Activated CD4-positive, alpha-beta memory T cell treated with anti-CD3 and anti-CD28 coated beads for 36 hours (primary cell): ENCODE measurements at regions not wholly inside any gene's neighbourhood (a gene's known extent, or its start where the extent isn't known, plus 50 kb on each side); places are given as distances from the start of the nearest gene placed in this dataset.
"Not testable (repeated sequence)": the region's sequence is repeated elsewhere in the genome, so short reads cannot be mapped to it uniquely, and the experiment has no call there.

Experiments used
- CTCF ChIA-PET: fragments of 350-600 bp; sonication (Branson Sonifier 250); formaldehyde crosslinking; loops from one replicate; lab custom pipeline; 2021; ENCODE audit warnings: antibody characterized with exemption, inconsistent platforms; lab: Charles Lee
- POLR2A ChIA-PET: fragments of 350-600 bp; sonication (Branson Sonifier 250); formaldehyde crosslinking; loops from one replicate; lab custom pipeline; 2021; ENCODE audit warnings: antibody characterized with exemption; lab: Charles Lee
- DNase-seq: peaks from one replicate; pipeline ENCODE4 v3.0.0-alpha.2; 2020
- H3K27ac Mint-ChIP-seq: one replicate; pipeline ENCODE4 v1.8.0; 2021; ENCODE audit warnings: mixed read lengths
- H3K27me3 Mint-ChIP-seq: one replicate; pipeline ENCODE4 v1.8.0; 2021; ENCODE audit warnings: mixed read lengths
- H3K36me3 Mint-ChIP-seq: one replicate; pipeline ENCODE4 v1.8.0; 2021; ENCODE audit warnings: mixed read lengths
- H3K4me1 Mint-ChIP-seq: one replicate; pipeline ENCODE4 v1.8.0; 2021; ENCODE audit warnings: low read depth, mixed read lengths
- H3K4me3 Mint-ChIP-seq: one replicate; pipeline ENCODE4 v1.8.0; 2021; ENCODE audit warnings: mild to moderate bottlenecking, mixed read lengths
- H3K9me3 Mint-ChIP-seq: one replicate; pipeline ENCODE4 v1.8.0; 2021; ENCODE audit warnings: mixed read lengths
- intact Hi-C: fragments of 100-400 bp; cut with micrococcal nuclease; formaldehyde crosslinking; loops from one replicate; pipeline ENCODE4 v1.15.1; 2023

DNA sequence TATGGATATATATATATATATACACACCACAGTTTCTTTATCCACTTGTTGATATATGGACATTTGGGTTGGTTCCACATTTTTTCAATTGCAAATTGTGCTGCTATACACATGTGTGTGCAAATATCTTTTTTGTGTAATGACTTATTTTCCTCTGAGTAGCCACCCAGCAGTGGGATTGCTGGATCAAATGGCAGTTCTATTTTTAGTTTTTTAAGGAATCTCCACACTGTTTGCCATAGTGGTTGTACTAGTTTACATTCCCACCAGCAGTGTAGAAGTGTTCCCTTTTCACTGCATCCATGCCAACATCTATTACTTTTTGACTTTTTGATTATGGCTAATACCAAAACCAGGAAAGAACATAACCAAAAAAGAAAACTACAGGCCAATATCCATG is 676.2 kb upstream of the LMO3 start:
- H3K27ac Mint-ChIP-seq, H3K36me3 Mint-ChIP-seq, H3K27me3 Mint-ChIP-seq, H3K4me1 Mint-ChIP-seq, DNase-seq, POLR2A ChIA-PET, CTCF ChIA-PET, intact Hi-C loops, H3K4me3 Mint-ChIP-seq: not testable (repeated sequence)
- peaks cover 21% of the 10 kb centered on the region for H3K9me3 Mint-ChIP-seq

DNA sequence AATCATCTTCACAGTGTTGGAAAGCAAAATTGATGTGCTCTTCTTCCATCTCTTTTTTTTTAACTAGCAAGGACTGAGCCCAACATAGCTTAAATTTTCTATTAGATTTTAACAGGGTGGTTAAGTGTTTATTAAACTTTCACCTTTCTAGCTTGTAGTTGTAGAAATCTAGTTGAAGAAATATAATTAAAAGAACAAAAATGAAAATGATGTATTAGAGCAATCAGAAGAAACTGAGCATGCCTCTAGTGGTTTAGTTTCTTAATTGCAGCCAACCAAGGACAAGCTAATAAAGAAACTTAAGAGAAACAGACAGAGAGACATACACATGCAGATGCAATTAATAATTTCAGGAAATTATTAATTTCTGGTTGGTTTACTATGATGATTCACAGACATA is 673.0 kb upstream of the LMO3 start:
- ChIA-PET CTCF (no interaction called here), POLR2A (no interaction called here)
- no peaks in the 10 kb centered on the region for H3K27me3 Mint-ChIP-seq
- no peak overlapping the region for H3K4me3 Mint-ChIP-seq
- no peaks in the 10 kb centered on the region for H3K4me1 Mint-ChIP-seq
- no peak for DNase-seq
- peaks cover 19% of the 10 kb centered on the region for H3K9me3 Mint-ChIP-seq
- H3K27ac Mint-ChIP-seq, result no peak overlapping the region
- intact Hi-C loops, result no loop called here
- no peaks in the 10 kb centered on the region for H3K36me3 Mint-ChIP-seq

DNA sequence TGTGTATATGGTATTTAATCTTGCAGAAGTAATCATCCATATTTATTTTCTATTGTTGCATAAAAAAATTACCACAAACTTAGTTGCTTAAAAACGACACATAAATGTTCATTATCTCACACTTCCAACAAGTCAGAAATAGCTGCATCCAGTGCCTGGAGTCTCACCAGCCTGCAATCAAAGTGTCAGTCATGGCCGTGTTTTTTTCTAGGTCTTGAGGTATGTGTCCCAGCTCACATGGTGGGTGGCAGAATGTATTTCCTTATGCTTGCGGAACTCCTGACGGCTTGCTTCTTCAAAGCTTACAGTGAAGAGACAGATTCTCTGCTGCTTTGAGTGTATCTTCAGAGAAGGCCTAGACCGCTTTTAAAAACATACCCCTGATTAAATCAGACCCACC is 670.2 kb upstream of the LMO3 start:
- Mint-ChIP-seq H3K4me3 (no peak overlapping the region), H3K4me1 (no peaks in the 10 kb centered on the region), H3K27ac (no peak overlapping the region), H3K36me3 (no peaks in the 10 kb centered on the region), H3K27me3 (no peaks in the 10 kb centered on the region), H3K9me3 (peaks cover 6% of the 10 kb centered on the region)
- no peak for DNase-seq
- ChIA-PET CTCF (no interaction called here), POLR2A (no interaction called here)
- intact Hi-C loops, result no loop called here

DNA sequence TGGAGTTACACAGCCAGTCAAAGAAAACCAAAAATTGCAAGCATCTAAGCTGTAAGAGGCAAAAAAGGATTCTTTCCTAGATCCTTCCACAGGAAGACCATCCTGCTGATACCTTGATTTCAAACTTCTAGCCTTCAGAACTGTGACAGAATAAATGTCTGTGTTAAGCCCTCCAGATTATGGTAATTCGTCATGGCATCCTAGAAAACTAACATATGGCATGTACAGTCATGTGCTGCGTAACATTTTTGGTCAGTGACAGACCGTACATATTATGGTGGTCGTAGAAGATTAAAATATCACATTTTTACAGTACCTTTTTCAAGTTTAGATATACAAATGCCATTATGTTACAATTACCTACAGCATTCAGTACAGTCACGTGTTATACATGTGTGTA is 660.9 kb upstream of the LMO3 start:
- intact Hi-C loops, result no loop called here
- H3K9me3 Mint-ChIP-seq, result peaks cover 8% of the 10 kb centered on the region

DNA sequence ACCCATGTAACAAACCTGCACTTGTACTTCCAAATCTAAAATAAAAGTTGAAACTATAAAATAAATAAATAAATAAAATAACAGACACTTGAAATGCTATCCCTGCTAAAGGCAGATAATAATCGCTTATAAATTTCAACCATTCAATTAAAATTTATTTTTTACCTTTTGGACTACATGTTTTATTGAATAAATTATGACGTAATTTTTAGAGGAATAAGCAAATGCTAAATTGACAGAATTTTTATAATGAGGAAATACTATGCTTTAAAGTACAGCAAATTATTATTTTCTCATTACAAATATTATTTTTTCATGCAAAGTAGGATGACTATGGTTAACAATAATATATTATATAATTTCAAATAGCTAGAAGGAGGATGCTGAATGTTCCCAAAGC is 658.6 kb upstream of the LMO3 start:
- ChIA-PET POLR2A (no interaction called here), CTCF (no interaction called here)
- no peaks in the 10 kb centered on the region for H3K36me3 Mint-ChIP-seq
- H3K27me3 Mint-ChIP-seq, result no peaks in the 10 kb centered on the region
- H3K27ac Mint-ChIP-seq, result no peak overlapping the region
- peaks cover 2% of the 10 kb centered on the region for H3K9me3 Mint-ChIP-seq
- no peak overlapping the region for H3K4me3 Mint-ChIP-seq
- intact Hi-C loops, result no loop called here
- no peak for DNase-seq
- no peaks in the 10 kb centered on the region for H3K4me1 Mint-ChIP-seq

More for the DNA sequence above, 660.9 kb upstream of the LMO3 start:
- CTCF ChIA-PET, result no interaction called here
- Mint-ChIP-seq H3K4me3 (no peak overlapping the region), H3K27me3 (no peaks in the 10 kb centered on the region), H3K4me1 (no peaks in the 10 kb centered on the region), H3K27ac (no peak overlapping the region), H3K36me3 (no peaks in the 10 kb centered on the region)
- DNase-seq, result no peak
- POLR2A ChIA-PET, result no interaction called here

DNA sequence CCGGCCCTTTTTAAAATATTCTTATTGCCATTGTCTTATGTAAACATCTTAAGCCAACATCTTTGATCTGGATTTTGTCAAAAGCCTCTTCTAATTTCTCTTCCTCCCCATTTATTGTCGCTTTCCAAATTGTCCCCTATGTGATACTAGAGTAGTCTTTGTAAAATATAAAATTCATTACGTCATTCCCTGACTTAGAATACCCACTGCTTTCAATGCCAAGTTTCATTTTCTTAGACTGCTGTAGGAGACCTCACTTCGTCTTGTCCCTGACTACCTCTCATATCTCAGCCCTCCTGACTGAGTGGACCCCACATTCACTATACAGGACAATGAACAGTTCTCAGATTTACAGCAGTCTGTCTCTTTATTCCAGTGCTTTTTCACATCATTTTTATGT is 633.9 kb upstream of the LMO3 start:
- no peaks in the 10 kb centered on the region for H3K36me3 Mint-ChIP-seq
- H3K4me1 Mint-ChIP-seq, result no peaks in the 10 kb centered on the region
- no peak overlapping the region for H3K27ac Mint-ChIP-seq
- no peak overlapping the region for H3K4me3 Mint-ChIP-seq
- POLR2A ChIA-PET, result no interaction called here
- peaks cover 29% of the 10 kb centered on the region for H3K9me3 Mint-ChIP-seq
- CTCF ChIA-PET, result no interaction called here
- intact Hi-C loops, result no loop called here
- H3K27me3 Mint-ChIP-seq, result no peaks in the 10 kb centered on the region
- DNase-seq, result no peak

DNA sequence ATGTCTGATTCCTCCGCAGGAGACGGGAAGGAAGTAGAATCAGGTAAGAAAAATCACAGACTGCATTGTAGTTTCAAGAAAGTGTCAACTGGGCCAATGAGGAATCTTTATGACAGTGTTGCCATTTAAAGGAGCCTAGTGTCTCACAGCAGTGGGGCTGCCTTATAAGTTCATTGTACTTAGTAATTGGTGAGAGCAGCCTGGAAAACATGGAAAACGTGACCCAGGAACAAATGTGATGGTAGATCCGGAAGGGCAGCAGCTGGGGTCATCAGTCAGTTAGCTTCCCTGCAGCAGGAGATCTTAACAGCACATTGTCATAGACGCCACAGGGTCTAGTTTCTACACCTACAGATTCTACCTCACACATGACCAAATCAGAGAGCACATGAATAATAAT is 630.0 kb upstream of the LMO3 start:
- DNase-seq, result no peak

DNA sequence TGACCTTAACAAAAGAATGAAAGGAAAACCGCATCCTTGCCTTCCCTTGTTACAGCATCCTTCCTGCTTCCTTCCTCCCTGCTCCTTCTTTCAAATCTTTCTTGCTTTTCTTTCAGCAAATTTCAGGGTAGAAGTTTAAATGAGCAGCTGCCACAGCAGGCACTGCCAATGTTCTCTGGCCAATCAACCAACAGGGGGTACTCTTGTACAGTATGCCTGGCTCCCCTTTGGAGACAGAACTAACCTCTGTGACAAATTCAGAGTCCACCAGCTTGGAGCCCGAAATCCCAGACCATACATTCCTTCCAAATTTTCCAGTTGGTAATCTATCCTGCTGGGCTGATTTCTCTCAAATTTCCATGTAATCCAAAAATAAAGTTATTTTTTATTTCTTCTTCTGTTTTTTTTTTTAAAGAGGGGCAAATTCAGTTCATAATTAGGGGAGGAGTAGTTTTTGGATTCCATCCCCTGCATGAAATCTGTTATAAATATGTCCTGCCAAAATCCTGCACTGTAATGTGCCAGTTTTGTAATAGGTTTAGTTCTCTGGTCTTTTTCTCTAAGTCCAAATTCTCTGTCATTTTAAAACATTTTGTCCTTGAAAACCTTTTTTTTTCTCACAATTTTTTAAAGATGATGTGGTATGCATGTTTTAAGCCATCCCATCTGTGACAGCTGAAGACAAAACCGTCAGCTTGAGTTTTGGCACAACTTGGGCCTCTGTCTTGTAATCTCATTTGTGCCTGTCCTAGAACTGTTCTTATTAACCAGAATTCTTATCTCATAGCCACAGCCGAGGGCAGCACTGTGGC is 610.0 kb upstream of the LMO3 start:
- no peaks in the 10 kb centered on the region for H3K27me3 Mint-ChIP-seq
- H3K36me3 Mint-ChIP-seq, result no peaks in the 10 kb centered on the region
- H3K4me3 Mint-ChIP-seq, result no peak overlapping the region
- CTCF ChIA-PET, result no interaction called here
- H3K27ac Mint-ChIP-seq, result no peak overlapping the region
- peaks cover 11% of the 10 kb centered on the region for H3K9me3 Mint-ChIP-seq
- POLR2A ChIA-PET, result no interaction called here
- intact Hi-C loops, result no loop called here
- no peaks in the 10 kb centered on the region for H3K4me1 Mint-ChIP-seq
- no peak for DNase-seq

More for the DNA sequence above, 630.0 kb upstream of the LMO3 start:
- Mint-ChIP-seq H3K36me3 (no peaks in the 10 kb centered on the region), H3K9me3 (peaks cover 13% of the 10 kb centered on the region), H3K27ac (no peak overlapping the region), H3K4me1 (no peaks in the 10 kb centered on the region), H3K4me3 (no peak overlapping the region), H3K27me3 (no peaks in the 10 kb centered on the region)
- intact Hi-C loops, result no loop called here
- CTCF ChIA-PET, result no interaction called here
- POLR2A ChIA-PET, result no interaction called here

DNA sequence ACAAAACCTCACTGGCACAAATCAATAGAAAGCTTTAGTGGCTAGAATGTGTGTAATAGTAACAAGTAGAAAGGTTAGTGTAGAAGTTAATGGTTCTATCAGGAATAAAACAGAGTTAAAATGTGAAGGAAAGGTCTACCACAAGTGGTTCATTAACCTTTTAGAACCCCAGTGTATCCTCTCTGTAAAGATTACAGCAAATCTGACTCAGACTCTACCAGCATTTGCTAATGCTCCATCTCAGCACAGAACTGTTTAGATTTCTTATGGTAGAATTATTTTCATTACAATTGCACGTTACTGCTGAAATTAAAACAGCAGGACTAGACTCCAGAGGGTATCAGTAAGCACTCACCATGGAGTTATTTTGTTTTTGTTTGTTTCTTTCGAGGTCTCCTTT is 609.0 kb upstream of the LMO3 start:
- H3K36me3 Mint-ChIP-seq, result no peaks in the 10 kb centered on the region

DNA sequence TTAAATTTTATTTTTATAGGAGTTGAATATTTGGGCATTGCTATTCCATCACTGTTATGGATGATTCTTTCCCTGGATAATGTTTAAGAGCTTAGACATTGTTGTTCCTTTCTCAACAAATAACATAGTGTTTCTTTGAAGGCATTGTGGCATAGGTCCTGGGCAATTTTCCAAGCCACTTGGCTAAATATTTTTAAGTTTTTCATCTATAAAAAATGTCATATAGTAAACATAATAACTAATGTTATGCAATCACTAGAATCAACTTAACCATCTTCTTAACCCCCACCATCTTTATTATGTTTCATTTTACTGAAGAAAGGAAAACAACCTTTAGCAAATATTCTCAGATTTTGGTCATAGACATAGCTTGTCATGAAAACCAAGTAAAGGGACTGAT is 600.6 kb upstream of the LMO3 start:
- Mint-ChIP-seq H3K4me1 (no peaks in the 10 kb centered on the region), H3K36me3 (no peaks in the 10 kb centered on the region), H3K9me3 (peaks cover 10% of the 10 kb centered on the region), H3K27ac (no peak overlapping the region), H3K4me3 (no peak overlapping the region), H3K27me3 (no peaks in the 10 kb centered on the region)
- ChIA-PET CTCF (no interaction called here), POLR2A (no interaction called here)
- no peak for DNase-seq
- intact Hi-C loops, result no loop called here

More for the DNA sequence above, 609.0 kb upstream of the LMO3 start:
- intact Hi-C loops, result no loop called here
- ChIA-PET POLR2A (no interaction called here), CTCF (no interaction called here)
- Mint-ChIP-seq H3K27ac (no peak overlapping the region), H3K27me3 (no peaks in the 10 kb centered on the region), H3K9me3 (peaks cover 14% of the 10 kb centered on the region), H3K4me1 (no peaks in the 10 kb centered on the region), H3K4me3 (no peak overlapping the region)
- no peak for DNase-seq

DNA sequence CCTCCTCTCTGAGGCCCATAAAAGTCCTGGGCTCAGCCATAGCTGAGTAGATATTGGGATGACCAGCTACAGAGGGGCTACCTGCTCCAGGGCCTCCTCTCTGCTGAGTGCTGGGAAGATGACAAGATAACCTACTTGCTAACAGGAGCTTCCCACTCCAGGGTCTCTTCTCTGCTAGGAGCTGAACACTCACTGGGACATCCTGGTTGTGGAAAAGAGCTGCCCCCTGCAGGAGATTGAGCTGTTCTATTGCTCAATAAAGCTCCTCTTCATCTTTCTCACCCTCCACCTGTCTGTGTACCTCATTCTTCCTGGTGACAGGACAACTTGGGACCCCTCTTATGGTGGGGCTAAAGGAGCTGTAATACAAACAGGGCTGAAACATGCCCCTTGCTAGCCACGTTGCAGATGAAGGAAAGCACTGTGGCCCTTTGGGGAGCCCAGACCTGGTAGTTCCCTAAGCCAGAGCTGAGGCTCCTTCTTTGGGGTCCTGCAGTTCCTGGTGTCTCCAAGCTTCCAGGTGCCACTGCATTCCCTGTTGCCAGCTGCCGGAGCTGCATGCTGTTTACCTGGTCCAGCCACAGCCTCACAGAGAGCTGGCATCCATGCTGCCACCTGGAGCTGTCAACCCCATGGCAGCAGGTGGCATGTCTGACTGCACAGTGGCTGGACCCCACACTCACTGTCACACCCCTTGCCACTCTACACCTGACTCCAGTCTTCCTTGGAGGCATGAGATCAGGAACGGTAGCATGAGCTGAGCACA is 598.5 kb upstream of the LMO3 start:
- ChIA-PET POLR2A (no interaction called here), CTCF (no interaction called here)
- DNase-seq, result no peak
- Mint-ChIP-seq H3K4me1 (no peaks in the 10 kb centered on the region), H3K36me3 (no peaks in the 10 kb centered on the region), H3K4me3 (no peak overlapping the region), H3K27me3 (no peaks in the 10 kb centered on the region), H3K27ac (no peak overlapping the region), H3K9me3 (peaks cover 10% of the 10 kb centered on the region)
- intact Hi-C loops, result no loop called here

DNA sequence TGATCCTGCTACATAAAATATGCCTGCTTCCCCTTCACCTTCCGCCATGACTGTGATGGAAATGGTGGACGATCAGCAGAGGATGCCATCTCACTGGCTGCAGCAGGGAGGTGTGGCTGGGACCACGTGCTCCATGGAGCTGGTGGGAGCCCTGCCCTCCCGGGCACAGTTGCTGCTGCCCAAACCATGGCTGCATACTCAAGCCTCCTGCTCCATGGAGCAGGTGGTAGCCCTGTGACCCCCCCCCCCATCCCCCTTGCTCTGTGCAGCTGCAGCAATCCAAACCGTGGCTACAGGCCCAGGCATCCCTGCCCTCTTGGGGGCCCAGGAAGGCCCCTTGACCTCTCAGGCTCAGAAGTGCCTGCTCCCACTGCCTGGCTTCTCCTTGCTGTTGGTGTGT is 597.5 kb upstream of the LMO3 start:
- no peaks in the 10 kb centered on the region for H3K27me3 Mint-ChIP-seq
- ChIA-PET POLR2A (no interaction called here), CTCF (no interaction called here)
- H3K9me3 Mint-ChIP-seq, result peaks cover 6% of the 10 kb centered on the region
- DNase-seq, result no peak
- no peaks in the 10 kb centered on the region for H3K4me1 Mint-ChIP-seq
- no peak overlapping the region for H3K27ac Mint-ChIP-seq
- intact Hi-C loops, result no loop called here
- H3K36me3 Mint-ChIP-seq, result no peaks in the 10 kb centered on the region
- no peak overlapping the region for H3K4me3 Mint-ChIP-seq

DNA sequence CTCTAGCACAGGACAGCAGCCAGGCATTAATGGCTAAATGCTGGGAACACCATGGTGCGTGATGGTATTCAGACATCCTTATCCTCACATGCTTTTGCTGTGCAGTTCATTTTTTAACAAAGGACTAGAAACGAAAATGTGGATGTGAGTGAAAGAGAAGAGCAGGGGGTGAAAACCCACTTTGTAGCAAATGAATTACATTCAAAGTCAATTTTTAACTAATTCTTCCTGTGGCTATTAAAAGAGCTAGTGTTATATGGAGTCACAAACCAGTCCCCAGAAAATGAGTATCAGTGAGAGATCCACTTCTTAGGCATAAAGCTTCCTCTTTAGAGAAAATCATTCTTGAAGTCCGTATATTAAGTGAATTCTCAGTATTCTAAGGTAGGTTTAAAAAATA is 592.0 kb upstream of the LMO3 start:
- POLR2A ChIA-PET, result no interaction called here
- H3K27me3 Mint-ChIP-seq, result no peaks in the 10 kb centered on the region
- H3K4me1 Mint-ChIP-seq, result no peaks in the 10 kb centered on the region
- H3K36me3 Mint-ChIP-seq, result no peaks in the 10 kb centered on the region
- DNase-seq, result no peak
- intact Hi-C loops, result no loop called here
- H3K27ac Mint-ChIP-seq, result no peak overlapping the region
- H3K4me3 Mint-ChIP-seq, result no peak overlapping the region
- H3K9me3 Mint-ChIP-seq, result peaks cover 9% of the 10 kb centered on the region
- CTCF ChIA-PET, result no interaction called here
